CD14-positive monocyte (primary cell): ENCODE measurements at regions not wholly inside any gene's neighbourhood (a gene's known extent, or its start where the extent isn't known, plus 50 kb on each side); places are given as distances from the start of the nearest gene placed in this dataset.

Experiments
- DNase-seq, 3 donors: peaks; one replicate each; pipeline ENCODE4 v3.0.0-alpha.2; 2011 to 2022
- H2AFZ ChIP-seq: 2 replicates; pipeline ENCODE4 v1.6.0; 2012; ENCODE audit warnings: mild to moderate bottlenecking, low read depth, low read length, inconsistent platforms; ENCODE audit not compliant: insufficient read depth, poor library complexity, severe bottlenecking
- H3K27ac ChIP-seq, 2 donors: 1 replicate in 1 of 2; 2 replicates in 1 of 2; pipeline ENCODE4 v1.5.1; 2012 to 2013; ENCODE audit warnings: low read length in 2 of 2, control low read depth in 1 of 2, inconsistent platforms in 1 of 2, low read depth in 1 of 2, mild to moderate bottlenecking in 1 of 2
- H3K27me3 ChIP-seq, 2 donors: one replicate each; pipeline versions ENCODE4 v1.6.0 to v1.6.1; 2011 to 2013; ENCODE audit warnings: low read length in 2 of 2; ENCODE audit not compliant: control insufficient read depth in 2 of 2, insufficient read depth in 2 of 2
- H3K36me3 ChIP-seq, 2 donors: replicated peaks in 1 of 2; 1 replicate in 1 of 2; 2 replicates in 1 of 2; pipeline versions ENCODE4 v1.5.1 to v1.6.1; 2012 to 2013; ENCODE audit warnings: low read length in 2 of 2, control low read depth in 1 of 2, inconsistent platforms in 1 of 2, mild to moderate bottlenecking in 1 of 2; ENCODE audit not compliant: insufficient read depth in 2 of 2, control insufficient read depth in 1 of 2
- H3K4me1 ChIP-seq, 2 donors: 1 replicate in 1 of 2; 2 replicates in 1 of 2; pipeline versions ENCODE4 v1.5.1 to v1.6.1; 2012 to 2013; ENCODE audit warnings: low read length in 2 of 2, control low read depth in 1 of 2, inconsistent platforms in 1 of 2, mild to moderate bottlenecking in 1 of 2, moderate library complexity in 1 of 2; ENCODE audit not compliant: insufficient read depth in 2 of 2, control insufficient read depth in 1 of 2
- H3K4me2 ChIP-seq: replicated peaks from 2 replicates; pipeline ENCODE3; 2012; ENCODE audit warnings: low read length, moderate library complexity, mild to moderate bottlenecking; ENCODE audit not compliant: poor library complexity, severe bottlenecking; ENCODE audit errors: extremely low read depth
- H3K4me3 ChIP-seq, 3 experiments: fragments of 200-600 bp in 1 of 3; sonication (generic) in 1 of 3; replicated peaks in 1 of 3; 1 replicate in 2 of 3; 2 replicates in 1 of 3; pipeline ENCODE4 v1.5.1; 2011 to 2013; ENCODE audit warnings: low read length in 3 of 3, mild to moderate bottlenecking in 3 of 3, control low read depth in 2 of 3, low read depth in 2 of 3, inconsistent platforms in 1 of 3, moderate library complexity in 1 of 3
- H3K79me2 ChIP-seq: 2 replicates; pipeline ENCODE4 v1.6.0; 2012; ENCODE audit warnings: mild to moderate bottlenecking, control low read depth, inconsistent platforms, low read length, moderate library complexity; ENCODE audit not compliant: insufficient read depth
- H3K9ac ChIP-seq: 2 replicates; pipeline ENCODE4 v1.6.0; 2017; ENCODE audit warnings: low read length, mild to moderate bottlenecking; ENCODE audit not compliant: insufficient read depth, poor library complexity, severe bottlenecking
- H3K9me3 ChIP-seq, 2 donors: replicated peaks in 1 of 2; 1 replicate in 1 of 2; 2 replicates in 1 of 2; pipeline versions ENCODE4 v1.5.1 to v1.6.1; 2012 to 2013; ENCODE audit warnings: low read length in 2 of 2, control low read depth in 1 of 2; ENCODE audit not compliant: control insufficient read depth in 1 of 2, insufficient read depth in 1 of 2
- H4K20me1 ChIP-seq: 2 replicates; pipeline ENCODE4 v1.6.0; 2012; ENCODE audit warnings: mild to moderate bottlenecking, low read length, control low read depth, moderate library complexity; ENCODE audit not compliant: insufficient read depth
- H3K27ac Mint-ChIP-seq, 7 donors: one replicate each; pipeline ENCODE4 v1.8.0; 2020; ENCODE audit warnings: mild to moderate bottlenecking in 7 of 7, mixed read lengths in 7 of 7, moderate library complexity in 6 of 7, inconsistent platforms in 2 of 7
- H3K27me3 Mint-ChIP-seq, 3 donors: one replicate each; pipeline ENCODE4 v1.8.0; 2021 to 2022; ENCODE audit warnings: low read depth in 3 of 3, mild to moderate bottlenecking in 3 of 3, mixed read lengths in 3 of 3, moderate library complexity in 3 of 3, inconsistent platforms in 1 of 3
- H3K36me3 Mint-ChIP-seq, 2 donors: one replicate each; pipeline ENCODE4 v1.8.0; 2020; ENCODE audit warnings: mixed read lengths in 2 of 2, inconsistent platforms in 1 of 2, mild to moderate bottlenecking in 1 of 2
- H3K4me1 Mint-ChIP-seq: one replicate; pipeline ENCODE4 v1.8.0; 2020; ENCODE audit warnings: mild to moderate bottlenecking, mixed read lengths
- H3K4me3 Mint-ChIP-seq, 2 donors: one replicate each; pipeline ENCODE4 v1.8.0; 2020; ENCODE audit warnings: mild to moderate bottlenecking in 2 of 2, mixed read lengths in 2 of 2, moderate library complexity in 1 of 2
- H3K9me3 Mint-ChIP-seq, 7 donors: one replicate each; pipeline ENCODE4 v1.8.0; 2020 to 2022; ENCODE audit warnings: mixed read lengths in 7 of 7, mild to moderate bottlenecking in 6 of 7, moderate library complexity in 6 of 7, inconsistent platforms in 2 of 7
- CTCF ChIP-seq: fragments of 200-600 bp; IDR thresholded peaks from one replicate; pipeline ENCODE4 v1.8.0; 2022; ENCODE audit warnings: antibody characterized with exemption, mild to moderate bottlenecking
- WGBS: methylation state at CpG from one replicate; pipeline ENCODE4 v1.1.5; 2013; ENCODE audit warnings: missing lambda C conversion rate; ENCODE audit not compliant: insufficient coverage; 5-methylcytosine and 5-hydroxymethylcytosine counted together
- intact Hi-C, 2 donors: fragments of 100-400 bp; cut with micrococcal nuclease; formaldehyde crosslinking; loops; one replicate each; pipeline versions ENCODE4 v1.15.0 to v1.15.1; 2023

GRCh38 chr10:129171812-129172211, 295.2 kb upstream of the MGMT start:
- Histone ChIP-seq H3K4me1 (no peaks in the 10 kb centered on the region), H3K36me3 (no peaks in the 10 kb centered on the region), H3K4me2 (no peak overlapping the region), H3K27me3 (no peaks in the 10 kb centered on the region), H4K20me1 (no peaks in the 10 kb centered on the region), H3K27ac (no peak overlapping the region), H3K4me3 (no peak overlapping the region), H2AFZ (no peak overlapping the region), H3K9me3 (no peaks in the 10 kb centered on the region), H3K9ac (no peak overlapping the region), H3K79me2 (no peaks in the 10 kb centered on the region)
- Mint-ChIP-seq H3K36me3 (no peaks in the 10 kb centered on the region), H3K27me3 (peaks cover 3 to 4% (median 4%) of the 10 kb centered on the region in 3 donors), H3K9me3 (peaks cover 0 to 2% (median 0%) of the 10 kb centered on the region in 7 donors), H3K27ac (no peak overlapping the region), H3K4me3 (no peak overlapping the region), H3K4me1 (no peaks in the 10 kb centered on the region)
- DNase-seq = no peak
- no CpG with 5 or more reads among the region's 3 CpGs for WGBS
- intact Hi-C loops = no loop called here
- no peak for TF ChIP-seq CTCF

- Histone ChIP-seq H3K4me1 (no peaks in the 10 kb centered on the region), H3K79me2 (no peaks in the 10 kb centered on the region), H3K9me3 (no peaks in the 10 kb centered on the region), H3K27me3 (no peaks in the 10 kb centered on the region), H3K9ac (no peak overlapping the region), H4K20me1 (no peaks in the 10 kb centered on the region), H3K4me3 (no peak overlapping the region), H3K27ac (no peak overlapping the region), H3K4me2 (no peak overlapping the region), H3K36me3 (no peaks in the 10 kb centered on the region), H2AFZ (no peak overlapping the region)
- Mint-ChIP-seq H3K4me1 (no peaks in the 10 kb centered on the region), H3K9me3 (peaks cover 0 to 2% (median 0%) of the 10 kb centered on the region in 7 donors), H3K4me3 (no peak overlapping the region), H3K27ac (no peak overlapping the region), H3K36me3 (no peaks in the 10 kb centered on the region), H3K27me3 (peaks cover 0 to 4% (median 3%) of the 10 kb centered on the region in 3 donors)
- DNase-seq = no peak
- intact Hi-C loops = no loop called here
- WGBS = 81% methylated on average over 10 of the region's 10 CpGs
- TF ChIP-seq CTCF = no peak
Measured at GRCh38 chr10:129174232-129175014, 292.6 kb upstream of the MGMT start.
